DMS153 treated with DMSO at 0.1 percent for 48 hours (cell line): ENCODE measurements at regions not wholly inside any gene's neighbourhood (a gene's known extent, or its start where the extent isn't known, plus 50 kb on each side); places are given as distances from the start of the nearest gene placed in this dataset.
"Not testable (repeated sequence)": the region's sequence is repeated elsewhere in the genome, so short reads cannot be mapped to it uniquely, and the experiment has no call there.

Source experiments
- DNase-seq: peaks from one replicate; lab custom pipeline; 2025; ENCODE audit not compliant: unreplicated experiment; lab: John Stamatoyannopoulos, UW

DNA sequence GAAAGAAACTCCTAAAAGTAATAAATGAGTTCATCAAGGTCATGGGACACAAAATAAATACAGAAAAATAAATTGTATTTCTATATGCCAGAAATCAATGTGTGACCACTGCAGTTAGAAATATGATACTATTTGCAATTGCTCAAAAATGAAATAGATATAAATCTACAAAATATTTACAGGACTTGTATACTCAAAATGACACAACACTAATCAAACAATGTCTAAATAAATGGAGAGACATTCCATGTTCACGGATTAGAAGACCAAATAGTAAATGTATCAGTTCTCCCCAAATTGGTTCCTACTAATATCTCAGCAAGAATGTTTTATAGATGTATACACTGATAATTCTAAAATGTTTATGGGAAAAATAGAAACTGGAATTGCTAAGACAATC, 345.3 kb downstream of the NR2F1-AS1 start:
- DNase-seq: no peak

DNA sequence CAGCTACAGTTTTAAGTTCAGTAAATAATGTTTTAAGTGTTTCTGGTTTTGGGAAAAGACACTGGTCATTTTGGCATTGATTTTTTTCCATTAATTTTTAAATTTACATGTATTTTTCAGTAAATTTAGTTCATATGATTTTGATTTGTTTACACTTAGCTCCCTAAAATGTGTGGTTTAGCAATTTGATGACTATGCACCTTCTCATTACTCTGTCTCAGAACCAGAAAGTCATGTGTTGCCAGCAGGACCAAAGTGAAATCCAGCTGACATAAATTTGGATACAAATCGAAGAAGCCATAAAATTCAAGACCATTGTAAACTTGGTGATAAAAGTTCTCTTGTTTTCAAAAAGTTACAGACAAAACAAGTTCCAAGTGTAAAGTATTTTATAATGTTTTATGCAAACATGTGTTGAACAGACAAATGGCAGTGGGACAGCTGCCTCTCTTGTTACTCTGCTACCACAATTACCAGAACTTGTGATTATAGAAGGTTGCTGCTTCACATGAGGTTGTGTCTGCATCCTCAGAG, 354.8 kb downstream of the NR2F1-AS1 start:
- no peak for DNase-seq

DNA sequence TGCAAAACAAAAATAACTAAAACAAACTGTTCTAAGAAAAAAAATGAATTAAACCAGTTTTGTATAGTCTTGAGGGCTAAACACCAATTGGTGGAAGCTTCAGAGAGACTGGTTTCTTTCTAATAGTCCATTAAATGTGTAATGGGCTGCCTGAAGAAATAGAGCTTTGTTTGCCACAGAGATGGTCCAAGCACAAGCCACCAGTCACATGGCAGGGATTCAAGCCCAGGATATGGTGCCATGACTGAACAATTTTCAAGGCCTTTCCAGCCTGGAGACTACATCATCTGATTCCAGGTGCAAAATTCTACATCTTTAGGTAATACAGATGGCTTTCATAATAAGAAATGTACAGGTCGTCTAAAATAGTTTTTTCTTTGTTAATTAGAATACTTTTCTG, 355.3 kb downstream of the NR2F1-AS1 start:
- DNase-seq: no peak

DNA sequence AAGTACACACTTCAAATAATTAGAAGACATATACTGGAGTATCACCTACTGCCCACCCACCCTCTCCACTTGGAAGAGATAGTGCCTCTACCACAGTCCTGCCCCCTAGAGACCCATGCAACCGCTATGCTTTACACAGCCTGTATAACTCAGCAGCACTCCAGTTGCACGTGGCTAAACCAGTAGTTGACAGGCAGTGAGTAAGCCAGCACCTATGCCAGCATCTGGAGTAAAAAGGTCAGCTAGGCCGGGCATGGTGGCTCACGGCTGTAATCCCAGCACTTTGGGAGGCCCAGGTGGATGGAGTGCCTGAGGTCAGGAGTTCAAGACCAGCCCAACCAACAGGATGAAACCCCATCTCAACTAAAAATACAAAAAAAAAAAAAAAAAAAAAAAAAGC, 356.4 kb downstream of the NR2F1-AS1 start:
- no peak for DNase-seq

DNA sequence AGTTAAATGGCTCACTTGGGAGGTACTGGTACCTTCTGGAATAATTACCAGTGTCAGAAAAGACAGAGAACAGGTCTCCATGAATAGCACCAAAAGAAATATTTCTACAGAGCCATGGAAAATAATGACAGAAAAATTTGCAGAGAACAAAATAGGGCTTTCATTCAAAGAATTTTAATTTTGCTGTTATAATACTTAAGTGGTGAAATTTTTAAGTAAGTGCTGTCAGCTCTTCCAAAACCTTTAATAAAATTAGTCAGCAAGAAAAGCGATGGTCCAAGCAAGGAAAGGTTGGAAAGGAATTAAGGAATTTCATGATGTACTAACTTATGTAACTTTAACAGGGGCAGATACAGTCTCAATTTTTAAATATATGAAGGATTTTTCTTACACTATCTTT, 359.2 kb downstream of the NR2F1-AS1 start:
- DNase-seq: no peak

DNA sequence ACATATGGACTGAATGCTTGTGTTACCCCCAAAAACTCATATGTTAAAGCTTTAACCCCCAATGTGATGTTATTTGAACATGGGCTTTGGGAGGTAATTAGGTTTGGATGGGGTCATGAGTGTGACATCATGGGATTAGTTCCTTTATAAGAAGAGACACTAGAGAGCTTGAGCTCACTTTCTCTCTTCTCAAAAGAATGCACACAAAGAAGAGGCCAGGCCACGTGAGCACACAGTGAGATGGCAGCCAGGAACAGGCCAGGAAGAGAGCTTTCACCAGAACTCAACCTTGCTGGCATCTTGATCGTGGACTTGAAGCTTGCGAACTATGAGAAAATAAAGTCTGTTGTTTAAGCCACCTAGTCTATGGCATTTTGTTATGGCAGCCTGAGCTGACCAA, 360.6 kb downstream of the NR2F1-AS1 start:
- DNase-seq: no peak

DNA sequence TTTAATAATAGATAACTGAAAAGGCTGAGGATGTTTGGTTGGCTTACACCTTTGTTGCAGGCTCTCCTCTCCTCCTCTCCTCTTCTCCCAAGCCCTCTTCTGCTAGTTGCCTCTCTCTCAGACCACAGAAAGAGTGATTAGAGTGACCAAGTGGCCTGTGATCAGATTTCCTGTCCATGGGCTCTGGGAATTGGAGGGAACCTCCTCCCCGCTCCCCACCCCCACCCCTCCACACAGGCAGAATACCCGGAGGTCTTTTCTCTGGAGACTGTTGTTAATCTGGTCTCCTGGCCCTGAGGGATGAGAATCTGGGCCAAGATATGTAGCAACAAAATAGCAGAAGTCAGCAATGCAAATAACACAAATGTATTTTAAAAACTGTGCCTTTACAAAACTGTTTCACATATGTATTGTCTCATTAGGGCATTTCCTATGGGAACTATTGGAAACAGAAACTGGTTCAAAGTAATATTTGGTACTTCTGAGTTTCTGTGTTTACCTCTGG, 361.3 kb downstream of the NR2F1-AS1 start:
- DNase-seq: no peak

DNA sequence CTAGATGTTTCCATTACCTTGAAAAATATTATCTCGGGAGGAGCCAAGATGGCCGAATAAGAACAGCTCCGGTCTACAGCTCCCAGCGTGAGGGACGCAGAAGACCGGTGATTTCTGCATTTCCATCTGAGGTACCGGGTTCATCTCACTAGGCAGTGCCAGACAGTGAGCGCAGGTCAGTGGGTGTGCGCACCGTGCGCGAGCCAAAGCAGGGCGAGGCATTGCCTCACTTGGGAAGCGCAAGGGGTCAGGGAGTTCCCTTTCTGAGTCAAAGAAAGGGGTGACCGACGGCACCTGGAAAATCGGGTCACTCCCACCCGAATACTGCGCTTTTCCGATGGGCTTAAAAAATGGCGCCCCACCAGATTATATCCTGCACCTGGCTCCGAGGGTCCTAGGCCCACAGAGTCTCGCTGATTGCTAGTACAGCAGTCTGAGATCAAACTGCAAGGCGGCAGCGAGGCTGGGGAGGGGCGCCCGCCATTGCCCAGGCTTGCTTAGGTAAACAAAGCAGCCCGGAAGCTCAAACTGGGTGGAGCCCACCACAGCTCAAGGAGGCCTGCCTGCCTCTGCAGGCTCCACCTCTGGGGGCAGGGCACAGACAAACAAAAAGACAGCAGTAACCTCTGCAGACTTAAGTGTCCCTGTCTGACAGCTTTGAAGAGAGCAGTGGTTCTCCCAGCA, 367.8 kb downstream of the NR2F1-AS1 start:
- not testable (repeated sequence) for DNase-seq

DNA sequence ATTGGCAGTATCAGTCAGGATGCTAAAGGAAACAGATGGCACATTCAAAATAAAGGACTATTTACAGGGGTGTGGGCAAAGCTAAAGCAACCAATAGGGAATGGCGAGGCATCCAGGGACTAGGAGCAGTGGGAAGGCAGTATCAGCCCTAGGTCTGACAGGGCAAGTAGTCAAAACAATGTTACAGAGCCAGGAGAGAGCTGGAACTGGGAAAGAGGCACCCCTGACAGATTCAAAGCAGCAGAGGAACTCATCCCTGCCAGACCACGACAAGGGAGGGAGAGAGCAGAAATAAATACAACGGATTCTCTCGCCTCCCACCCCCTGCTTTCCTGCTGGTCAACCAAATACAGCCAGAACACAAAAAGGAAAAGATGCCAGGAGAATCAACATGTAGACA, 371.5 kb downstream of the NR2F1-AS1 start:
- no peak for DNase-seq

DNA sequence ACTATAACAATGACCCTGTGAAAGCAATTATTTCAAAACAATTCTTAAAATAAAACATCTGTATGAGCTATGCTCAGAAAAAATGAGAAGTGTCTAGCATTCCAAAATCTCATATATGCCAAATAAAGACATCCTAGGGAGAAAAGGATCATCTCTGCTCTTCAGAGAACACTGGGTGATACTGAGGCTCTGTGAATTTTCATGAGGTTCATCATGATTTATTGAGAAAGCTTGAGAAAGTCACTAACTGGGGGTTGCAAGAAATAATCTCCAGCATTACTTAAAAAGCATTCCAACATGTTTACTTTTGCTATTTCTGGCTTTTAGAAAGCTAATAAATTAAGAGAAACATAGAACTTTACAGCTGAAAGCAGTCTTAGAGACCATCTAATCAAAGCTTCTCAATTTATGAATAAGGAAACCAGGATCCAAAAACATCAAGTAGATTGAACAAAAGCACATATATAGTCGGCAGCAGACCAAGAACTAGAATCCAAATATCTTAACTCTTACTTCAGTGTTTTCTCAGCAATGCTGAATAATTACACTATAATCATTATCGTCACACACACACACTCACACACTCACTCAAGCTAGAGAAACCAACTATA, 372.8 kb downstream of the NR2F1-AS1 start:
- DNase-seq: no peak

DNA sequence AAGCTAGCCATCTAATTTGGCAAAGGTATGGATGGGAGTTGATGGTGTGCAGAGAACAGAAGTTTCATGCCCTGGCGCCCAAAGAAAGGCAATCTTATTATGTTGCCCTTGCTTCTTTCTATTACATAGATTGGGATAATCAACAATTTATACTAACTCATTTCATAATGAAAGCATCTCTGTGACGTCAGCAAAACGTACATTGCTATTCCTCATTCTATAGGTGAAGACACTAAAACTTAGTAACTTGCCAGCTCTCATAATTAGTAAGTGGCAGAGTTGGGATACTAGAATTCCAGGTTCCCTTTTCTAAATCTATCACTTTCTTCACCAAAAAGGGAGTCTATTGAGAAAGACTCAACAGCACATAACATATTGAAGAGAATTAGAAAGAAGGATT, 374.8 kb downstream of the NR2F1-AS1 start:
- no peak for DNase-seq

DNA sequence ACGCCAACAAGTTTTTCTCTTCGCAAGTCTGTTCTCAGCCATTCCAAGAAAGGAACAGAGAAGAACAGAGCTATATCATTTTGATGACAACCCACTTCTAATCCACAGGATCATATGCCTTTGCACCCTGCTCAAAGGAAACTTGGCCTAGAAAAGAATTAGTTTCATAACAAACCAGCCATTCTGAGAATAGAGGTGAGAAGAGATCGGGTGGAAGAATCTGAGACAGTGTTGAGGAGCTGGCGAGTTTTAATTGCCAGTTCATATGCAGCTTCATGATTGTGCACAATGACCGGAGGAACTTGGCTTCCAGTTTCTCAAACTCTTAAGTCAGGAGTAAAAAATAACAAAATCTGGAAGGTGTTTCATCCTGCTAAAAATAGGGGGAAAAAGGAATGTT, 380.0 kb downstream of the NR2F1-AS1 start:
- no peak for DNase-seq

DNA sequence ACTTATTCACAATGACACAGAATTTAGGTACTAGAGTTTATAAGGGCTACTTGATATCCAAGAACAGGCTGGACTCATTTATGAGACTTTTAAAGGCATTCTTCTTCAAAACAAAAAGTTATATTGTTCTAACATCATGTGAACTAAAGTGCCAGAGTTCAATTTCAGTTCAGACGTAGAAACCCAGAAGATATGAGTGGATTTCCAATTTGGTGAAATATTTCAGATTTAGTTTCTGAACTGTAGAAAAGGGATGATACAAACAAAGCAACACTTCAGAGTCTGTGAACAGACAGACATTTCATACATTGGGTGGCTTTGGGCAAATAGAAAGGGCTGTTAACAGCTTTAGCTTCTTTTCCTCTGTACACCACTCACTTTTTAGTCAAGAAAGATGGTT, 384.0 kb downstream of the NR2F1-AS1 start:
- DNase-seq: no peak

DNA sequence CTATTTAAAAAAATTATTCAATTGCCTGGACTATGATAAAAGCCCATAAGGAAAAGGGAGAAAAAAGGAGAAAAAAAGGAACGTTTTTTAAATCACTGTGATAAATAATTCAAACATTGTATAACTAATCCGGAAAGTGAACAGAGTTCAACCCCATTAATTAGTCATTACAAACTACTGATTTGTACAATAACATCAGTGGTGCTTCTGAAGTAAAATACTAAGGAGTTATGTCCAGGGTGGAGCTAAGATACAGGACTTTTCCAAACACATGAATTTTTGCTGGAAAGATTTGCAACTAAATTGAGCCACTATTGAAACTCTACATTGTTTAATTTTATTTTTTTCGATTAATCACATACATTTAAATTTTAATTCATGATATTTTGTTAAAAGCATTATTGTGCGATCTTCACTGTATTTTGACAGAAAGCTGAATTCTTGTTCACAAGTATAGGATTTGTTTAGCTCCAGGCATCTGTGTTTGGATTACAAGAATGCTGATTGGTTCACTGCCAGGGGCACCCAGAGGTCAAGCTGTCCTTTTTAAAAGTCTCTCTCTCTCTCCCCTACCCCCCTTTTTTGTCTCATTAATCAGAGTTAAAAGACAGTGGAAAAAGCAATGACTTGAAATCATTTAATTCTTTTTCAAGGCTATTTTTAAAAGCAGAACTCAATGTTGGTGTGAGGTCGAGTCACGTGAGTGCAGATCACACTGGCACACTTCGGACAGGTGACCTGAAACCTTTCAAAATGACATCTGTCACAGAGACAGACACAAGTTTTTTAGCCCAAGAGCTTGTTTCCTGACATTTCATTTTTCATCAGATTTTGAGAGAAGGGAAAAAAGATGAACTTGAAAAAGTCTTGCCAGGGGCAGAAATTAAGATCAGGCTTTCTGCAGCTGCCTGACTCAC, 387.3 kb downstream of the NR2F1-AS1 start:
- no peak for DNase-seq

DNA sequence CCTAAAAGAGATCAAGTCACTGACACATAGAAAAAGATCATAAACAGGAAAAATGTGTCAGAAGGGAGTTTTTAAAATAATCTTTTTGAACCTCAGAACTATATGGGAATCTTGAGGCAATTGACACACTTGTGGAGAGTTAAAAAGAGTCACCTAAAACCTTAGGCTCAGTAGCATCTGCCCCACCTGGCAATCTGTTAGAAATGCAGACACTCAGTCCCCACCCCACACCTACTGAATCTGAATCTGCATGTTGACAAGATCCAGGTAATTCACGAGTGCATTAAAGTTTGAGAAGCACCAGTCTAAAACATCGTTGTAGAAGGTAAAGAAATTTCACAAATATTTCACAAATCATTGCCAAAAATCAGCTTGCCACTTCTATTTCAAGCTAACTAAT, 388.3 kb downstream of the NR2F1-AS1 start:
- no peak for DNase-seq

DNA sequence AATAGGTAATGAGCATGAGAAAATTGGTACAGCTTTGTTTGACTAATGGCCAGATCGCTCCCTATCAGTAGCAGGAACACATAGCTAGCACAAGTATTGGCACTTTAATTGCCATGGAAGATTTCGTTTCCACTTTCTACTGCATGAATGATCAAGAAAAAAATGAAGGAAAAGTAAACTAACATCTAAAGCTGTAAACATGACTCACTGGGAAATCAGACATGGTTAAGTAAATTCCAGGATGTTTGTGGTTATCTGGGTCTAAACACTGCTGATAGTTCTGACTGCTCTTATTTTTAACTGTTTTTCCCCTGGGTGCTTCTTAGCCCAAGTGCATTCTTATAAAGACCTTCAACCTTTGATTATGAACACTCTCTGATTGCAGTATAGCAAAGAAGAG, 388.9 kb downstream of the NR2F1-AS1 start:
- DNase-seq: no peak

DNA sequence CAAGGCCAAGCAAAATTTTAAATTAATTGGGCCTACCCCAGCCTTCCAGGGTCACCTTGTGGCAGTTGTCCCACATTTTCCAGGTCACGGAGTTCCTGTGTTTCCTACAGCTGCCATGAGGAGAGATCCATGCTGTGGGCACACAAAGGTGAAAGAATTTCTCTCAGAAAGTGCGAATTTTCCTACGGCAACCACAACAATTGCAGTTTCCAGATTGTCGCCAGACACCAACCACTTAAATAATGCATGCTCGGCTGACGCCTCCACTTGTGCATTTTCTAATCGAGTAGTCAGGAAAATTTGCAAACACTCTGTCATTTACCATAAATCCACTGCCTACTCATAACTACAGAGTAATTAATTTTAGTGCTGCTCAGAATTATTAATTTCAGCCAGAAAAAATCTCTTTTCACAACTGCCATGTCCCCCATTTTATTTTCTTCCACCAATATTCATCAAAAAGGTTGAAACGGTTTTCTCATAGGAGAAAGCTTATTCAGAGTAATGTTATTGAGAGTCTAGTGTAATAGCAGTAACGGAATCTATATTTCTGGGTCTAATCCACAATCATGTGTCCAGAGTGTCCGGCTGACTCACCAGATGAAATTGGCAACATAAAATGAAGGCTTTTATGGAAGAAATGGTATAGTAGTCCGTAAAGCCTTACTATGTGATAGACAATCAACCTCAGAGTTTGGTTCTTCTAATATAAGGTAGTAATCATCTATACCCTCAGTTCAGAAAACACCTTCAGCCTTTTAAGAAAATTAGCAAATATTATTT, 389.8 kb downstream of the NR2F1-AS1 start:
- DNase-seq: no peak

DNA sequence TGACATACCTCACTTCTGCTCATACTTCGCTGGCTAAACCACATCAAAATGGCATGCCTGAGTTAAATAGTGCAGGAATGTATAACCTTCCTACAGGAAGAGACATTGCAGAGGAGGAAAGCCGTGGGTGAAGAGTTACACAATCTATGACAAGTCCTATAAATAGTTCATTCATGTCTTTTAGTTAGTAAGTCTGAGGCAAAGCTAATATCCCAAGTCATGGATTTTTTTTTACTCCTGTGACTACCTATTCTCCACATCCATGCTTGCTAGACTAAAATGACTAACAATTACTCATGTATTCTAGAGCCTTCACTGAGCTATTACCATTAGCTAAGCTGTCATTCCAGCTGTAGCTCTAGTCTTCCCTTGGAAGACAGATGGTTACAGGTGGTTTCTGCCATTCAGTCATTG, 391.3 kb downstream of the NR2F1-AS1 start:
- no peak for DNase-seq

DNA sequence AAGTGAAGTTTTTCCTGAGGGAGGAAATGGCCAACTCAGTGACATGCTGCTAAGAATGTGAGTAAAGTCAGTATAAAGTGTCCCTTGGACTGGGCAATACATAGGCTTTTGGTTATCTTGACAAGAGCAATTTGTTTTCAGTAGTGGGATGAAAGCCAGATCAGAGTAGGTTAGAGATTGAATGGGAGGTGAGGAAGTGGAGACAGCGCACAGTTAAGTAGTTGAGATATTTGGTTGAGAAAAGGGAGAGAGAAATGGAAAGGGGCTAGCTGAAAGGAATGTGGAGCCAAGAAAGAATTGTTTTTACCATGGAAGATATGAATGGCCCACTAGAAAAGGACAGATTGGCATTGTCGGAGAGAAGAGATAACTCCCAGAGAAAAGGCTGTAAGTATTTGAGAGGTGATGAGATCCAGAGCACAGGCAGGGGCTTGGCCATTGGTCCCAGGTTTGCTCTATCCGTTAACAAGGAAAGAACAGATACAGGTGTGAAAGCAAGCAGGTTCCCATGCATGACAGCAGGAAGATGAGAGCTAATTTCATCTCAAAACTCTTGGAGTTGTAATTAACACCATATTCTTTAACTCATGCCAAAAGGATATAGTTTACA, 392.0 kb downstream of the NR2F1-AS1 start:
- DNase-seq: no peak

DNA sequence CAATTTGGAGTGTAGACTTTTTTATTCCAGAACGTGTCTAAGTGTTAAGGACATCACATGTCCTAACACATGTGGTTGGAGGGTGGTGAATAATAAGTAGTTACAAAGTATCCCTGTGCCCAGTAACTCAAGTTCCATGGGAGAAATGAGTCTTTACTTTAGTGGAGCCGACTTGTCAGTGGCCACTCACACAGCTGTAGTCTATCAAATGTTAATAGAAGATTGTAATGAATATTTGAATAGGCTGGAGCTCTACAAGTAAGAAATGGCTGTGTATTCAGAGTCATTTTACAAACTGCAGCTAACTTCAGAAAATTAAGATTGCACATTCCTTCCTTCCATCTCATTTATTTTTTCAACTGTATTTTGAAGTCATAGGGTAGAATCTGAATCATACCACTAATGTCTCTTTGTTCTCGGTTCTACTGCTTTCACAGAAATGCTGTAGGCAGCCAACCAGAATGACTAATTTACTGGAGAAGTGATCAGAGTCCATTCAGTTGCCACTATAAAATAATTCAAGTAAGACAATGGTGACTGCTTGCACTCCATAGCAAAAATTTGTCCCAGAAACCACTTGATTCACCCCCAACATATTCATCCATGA, 394.8 kb downstream of the NR2F1-AS1 start:
- no peak for DNase-seq
